ENCODE measurements at regions not wholly inside any gene's neighbourhood (a gene's known extent, or its start where the extent isn't known, plus 50 kb on each side); places are given as distances from the start of the nearest gene placed in this dataset.

DNA sequence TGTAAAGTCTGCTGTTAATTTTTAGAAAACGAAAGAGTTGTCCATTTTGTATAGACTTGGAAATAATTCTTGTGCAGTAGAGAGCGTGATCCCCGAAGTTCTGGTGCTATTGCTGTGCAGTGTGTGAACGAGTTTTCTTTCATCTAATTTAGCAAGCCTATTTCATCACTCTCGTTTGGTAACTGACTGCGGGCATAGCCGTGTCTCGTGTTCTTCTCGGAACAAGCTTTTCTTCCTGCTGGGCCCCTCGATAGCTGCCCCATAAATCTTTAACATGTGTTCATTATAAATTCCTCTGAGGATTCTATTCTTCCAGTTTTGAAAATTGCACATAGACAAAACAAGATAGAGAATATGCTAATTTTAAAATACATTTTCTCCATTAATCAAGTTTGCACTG, 622.0 kb upstream of the PFKP start:
- DNase-seq (ENCODE audit: extremely low spot score, unreplicated experiment): no peak
- H3K27ac Mint-ChIP-seq: no peak overlapping the region
- H3K9me3 Mint-ChIP-seq: no peaks in the 10 kb centered on the region
- H3K4me3 Mint-ChIP-seq: no peak overlapping the region
- peaks cover 7% of the 10 kb centered on the region for H3K27me3 Mint-ChIP-seq
- H3K36me3 Mint-ChIP-seq: no peaks in the 10 kb centered on the region
- peaks cover 18% of the 10 kb centered on the region for H3K4me1 Mint-ChIP-seq (ENCODE audit: unreplicated experiment)
- TF ChIP-seq, protein P1, sequence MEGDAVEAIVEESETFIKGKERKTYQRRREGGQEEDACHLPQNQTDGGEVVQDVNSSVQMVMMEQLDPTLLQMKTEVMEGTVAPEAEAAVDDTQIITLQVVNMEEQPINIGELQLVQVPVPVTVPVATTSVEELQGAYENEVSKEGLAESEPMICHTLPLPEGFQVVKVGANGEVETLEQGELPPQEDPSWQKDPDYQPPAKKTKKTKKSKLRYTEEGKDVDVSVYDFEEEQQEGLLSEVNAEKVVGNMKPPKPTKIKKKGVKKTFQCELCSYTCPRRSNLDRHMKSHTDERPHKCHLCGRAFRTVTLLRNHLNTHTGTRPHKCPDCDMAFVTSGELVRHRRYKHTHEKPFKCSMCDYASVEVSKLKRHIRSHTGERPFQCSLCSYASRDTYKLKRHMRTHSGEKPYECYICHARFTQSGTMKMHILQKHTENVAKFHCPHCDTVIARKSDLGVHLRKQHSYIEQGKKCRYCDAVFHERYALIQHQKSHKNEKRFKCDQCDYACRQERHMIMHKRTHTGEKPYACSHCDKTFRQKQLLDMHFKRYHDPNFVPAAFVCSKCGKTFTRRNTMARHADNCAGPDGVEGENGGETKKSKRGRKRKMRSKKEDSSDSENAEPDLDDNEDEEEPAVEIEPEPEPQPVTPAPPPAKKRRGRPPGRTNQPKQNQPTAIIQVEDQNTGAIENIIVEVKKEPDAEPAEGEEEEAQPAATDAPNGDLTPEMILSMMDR (conservative IDR thresholded peaks at IDR 0.05): no peak

DNA sequence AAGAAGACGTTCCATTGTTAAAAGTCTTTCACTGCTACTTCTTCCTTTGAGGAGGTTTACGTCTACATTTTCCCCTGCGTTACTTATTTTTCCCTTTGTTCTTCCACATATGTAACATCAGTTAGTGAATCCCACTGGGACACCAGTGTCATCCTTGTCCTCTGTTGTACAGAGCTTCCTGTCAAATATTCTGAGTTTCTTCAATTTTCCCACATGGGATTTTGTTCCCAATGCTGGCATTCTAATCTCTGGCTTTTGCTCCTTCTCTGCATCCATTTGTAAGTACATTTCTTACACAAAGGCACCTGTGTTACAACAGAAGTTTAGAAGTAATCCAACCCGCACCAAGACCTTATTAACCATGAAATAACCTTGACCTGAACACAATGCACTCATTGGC, 627.4 kb upstream of the PFKP start:
- Mint-ChIP-seq H3K9me3 (peaks cover 8% of the 10 kb centered on the region), H3K4me3 (no peak overlapping the region), H3K4me1 (ENCODE audit: unreplicated experiment) (peaks cover 16% of the 10 kb centered on the region), H3K27me3 (peaks cover 13% of the 10 kb centered on the region), H3K27ac (no peak overlapping the region), H3K36me3 (no peaks in the 10 kb centered on the region)
- TF ChIP-seq, protein P1 (conservative IDR thresholded peaks at IDR 0.05): no peak
- no peak for DNase-seq (ENCODE audit: extremely low spot score, unreplicated experiment)

DNA sequence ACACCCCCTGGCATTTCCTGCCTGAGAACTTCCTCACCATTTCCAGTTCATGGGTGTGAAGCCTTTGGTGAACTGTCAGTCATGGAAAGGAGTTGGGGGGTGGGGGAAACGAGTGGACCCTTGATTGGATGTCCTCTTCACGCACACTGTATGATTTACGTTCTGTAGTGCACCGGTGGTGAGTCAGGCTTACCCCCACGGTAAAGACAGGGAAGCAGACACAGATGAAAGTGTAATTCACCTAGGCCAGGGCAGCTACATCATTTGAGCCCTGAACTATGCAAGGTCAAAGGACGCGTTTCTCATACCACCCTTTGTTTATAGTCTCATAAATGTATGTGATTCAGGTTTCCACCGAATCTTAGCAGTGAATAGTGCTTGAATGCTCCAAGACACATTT, 628.3 kb upstream of the PFKP start:
- TF ChIP-seq, protein P1 (conservative IDR thresholded peaks at IDR 0.05): no peak
- Mint-ChIP-seq H3K36me3 (no peaks in the 10 kb centered on the region), H3K27ac (no peak overlapping the region), H3K27me3 (peaks cover 13% of the 10 kb centered on the region), H3K4me3 (no peak overlapping the region), H3K9me3 (peaks cover 11% of the 10 kb centered on the region), H3K4me1 (ENCODE audit: unreplicated experiment) (peaks cover 16% of the 10 kb centered on the region)
- no peak for DNase-seq (ENCODE audit: extremely low spot score, unreplicated experiment)

DNA sequence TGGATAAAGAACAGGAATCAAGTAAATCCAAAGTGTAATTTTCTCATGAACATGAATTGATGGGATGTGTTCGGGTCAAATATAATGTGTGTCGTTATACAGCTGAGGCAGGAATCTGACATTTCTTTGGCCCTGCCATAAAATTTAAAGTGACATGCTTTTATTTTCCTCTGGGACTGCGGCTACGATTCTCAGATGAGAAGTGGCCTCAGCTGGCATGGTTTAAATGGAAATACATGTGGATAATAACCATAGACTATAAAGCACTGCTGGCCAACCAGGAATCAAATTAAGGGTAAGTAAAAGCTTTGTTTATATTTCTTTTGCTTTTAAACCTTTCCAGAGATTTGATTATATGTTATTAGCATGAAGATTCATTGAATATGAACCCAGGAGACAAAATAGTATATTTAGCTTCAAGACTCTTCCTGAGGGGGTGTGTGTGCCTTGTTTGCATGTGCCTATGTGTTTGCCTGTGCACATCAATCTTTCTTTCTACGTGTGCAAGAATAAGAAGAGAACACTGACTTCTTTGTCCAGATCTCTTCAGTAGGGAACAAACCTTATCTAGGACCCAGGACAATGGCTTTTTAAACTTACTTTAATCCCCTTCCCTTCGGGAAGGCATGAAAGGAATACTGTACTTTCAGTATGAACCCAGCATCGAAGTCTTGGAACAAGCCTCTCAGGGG, 629.0 kb upstream of the PFKP start:
- H3K27me3 Mint-ChIP-seq: peaks cover 13% of the 10 kb centered on the region
- no peaks in the 10 kb centered on the region for H3K36me3 Mint-ChIP-seq
- TF ChIP-seq, protein P1 (conservative IDR thresholded peaks at IDR 0.05): no peak

DNA sequence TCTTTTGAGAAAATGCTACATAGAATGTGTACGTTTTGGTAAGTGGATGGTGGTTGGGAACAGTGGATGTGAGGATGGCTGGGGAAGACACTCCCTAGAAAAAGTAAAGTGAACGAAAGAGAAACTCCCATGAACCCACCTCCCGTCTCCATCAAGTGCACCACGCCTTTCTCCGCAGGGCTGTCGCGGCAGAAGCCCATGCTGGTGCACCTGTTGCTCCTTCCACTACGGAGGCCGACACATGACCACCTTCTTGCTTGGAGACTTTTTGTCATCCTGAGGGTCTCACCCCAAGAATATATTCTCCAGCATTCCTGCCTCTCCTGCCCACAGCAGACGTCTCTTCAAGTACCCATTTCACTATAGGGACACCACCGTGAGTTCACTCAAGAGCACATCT, 630.4 kb upstream of the PFKP start:
- Mint-ChIP-seq H3K27me3 (peaks cover 6% of the 10 kb centered on the region), H3K27ac (no peak overlapping the region), H3K4me3 (no peak overlapping the region), H3K36me3 (no peaks in the 10 kb centered on the region), H3K9me3 (peaks cover 11% of the 10 kb centered on the region), H3K4me1 (ENCODE audit: unreplicated experiment) (peaks cover 8% of the 10 kb centered on the region)
- TF ChIP-seq, protein P1 (conservative IDR thresholded peaks at IDR 0.05): no peak
- no peak for DNase-seq (ENCODE audit: extremely low spot score, unreplicated experiment)

More for the DNA sequence above, 629.0 kb upstream of the PFKP start:
- H3K9me3 Mint-ChIP-seq: peaks cover 11% of the 10 kb centered on the region
- no peak for DNase-seq (ENCODE audit: extremely low spot score, unreplicated experiment)
- H3K4me1 Mint-ChIP-seq (ENCODE audit: unreplicated experiment): peaks cover 16% of the 10 kb centered on the region
- no peak overlapping the region for H3K27ac Mint-ChIP-seq
- no peak overlapping the region for H3K4me3 Mint-ChIP-seq
